ENCODE measurements at regions not wholly inside any gene's neighbourhood (a gene's known extent, or its start where the extent isn't known, plus 50 kb on each side); places are given as distances from the start of the nearest gene placed in this dataset.

DNA sequence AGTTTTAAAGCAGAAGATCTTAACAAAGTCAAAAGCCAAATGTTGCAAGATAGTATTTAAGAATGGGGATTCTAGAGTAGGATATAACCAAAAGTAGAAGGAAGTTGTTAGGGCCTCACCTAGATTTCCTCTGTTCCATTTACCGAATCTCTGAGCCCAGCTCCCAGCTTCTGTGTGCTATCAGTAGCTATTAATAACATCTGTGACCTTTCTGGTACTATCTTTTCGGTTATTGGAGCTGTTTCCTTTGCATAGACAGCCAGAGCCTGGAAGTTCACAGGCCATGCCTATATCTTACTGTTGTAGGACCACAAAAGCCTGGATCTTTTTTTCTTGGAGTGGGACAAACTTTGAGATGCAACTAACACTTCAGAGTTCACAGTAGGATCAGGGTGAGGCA lies 244.2 kb downstream of the PPP1R2C start:
- TF ChIP-seq, protein P1, sequence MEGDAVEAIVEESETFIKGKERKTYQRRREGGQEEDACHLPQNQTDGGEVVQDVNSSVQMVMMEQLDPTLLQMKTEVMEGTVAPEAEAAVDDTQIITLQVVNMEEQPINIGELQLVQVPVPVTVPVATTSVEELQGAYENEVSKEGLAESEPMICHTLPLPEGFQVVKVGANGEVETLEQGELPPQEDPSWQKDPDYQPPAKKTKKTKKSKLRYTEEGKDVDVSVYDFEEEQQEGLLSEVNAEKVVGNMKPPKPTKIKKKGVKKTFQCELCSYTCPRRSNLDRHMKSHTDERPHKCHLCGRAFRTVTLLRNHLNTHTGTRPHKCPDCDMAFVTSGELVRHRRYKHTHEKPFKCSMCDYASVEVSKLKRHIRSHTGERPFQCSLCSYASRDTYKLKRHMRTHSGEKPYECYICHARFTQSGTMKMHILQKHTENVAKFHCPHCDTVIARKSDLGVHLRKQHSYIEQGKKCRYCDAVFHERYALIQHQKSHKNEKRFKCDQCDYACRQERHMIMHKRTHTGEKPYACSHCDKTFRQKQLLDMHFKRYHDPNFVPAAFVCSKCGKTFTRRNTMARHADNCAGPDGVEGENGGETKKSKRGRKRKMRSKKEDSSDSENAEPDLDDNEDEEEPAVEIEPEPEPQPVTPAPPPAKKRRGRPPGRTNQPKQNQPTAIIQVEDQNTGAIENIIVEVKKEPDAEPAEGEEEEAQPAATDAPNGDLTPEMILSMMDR (conservative IDR thresholded peaks at IDR 0.05 in 1 of 2, IDR thresholded peaks at IDR 0.05 in 1 of 2; ENCODE audit: extremely low read depth in 1 of 2, insufficient read depth in 1 of 2, low read depth in 1 of 2, low read length in 2 of 2), result no peak
- TF ChIP-seq EZH2 (IDR thresholded peaks at IDR 0.05; ENCODE audit: borderline replicate concordance, low read length), result no peak

Measured in mammary epithelial cell (primary cell).